ENCODE measurements at regions not wholly inside any gene's neighbourhood (a gene's known extent, or its start where the extent isn't known, plus 50 kb on each side); places are given as distances from the start of the nearest gene placed in this dataset.
A peak's percentile ranks its signal among the peaks of the same experiment; 100 is the strongest.

DNA sequence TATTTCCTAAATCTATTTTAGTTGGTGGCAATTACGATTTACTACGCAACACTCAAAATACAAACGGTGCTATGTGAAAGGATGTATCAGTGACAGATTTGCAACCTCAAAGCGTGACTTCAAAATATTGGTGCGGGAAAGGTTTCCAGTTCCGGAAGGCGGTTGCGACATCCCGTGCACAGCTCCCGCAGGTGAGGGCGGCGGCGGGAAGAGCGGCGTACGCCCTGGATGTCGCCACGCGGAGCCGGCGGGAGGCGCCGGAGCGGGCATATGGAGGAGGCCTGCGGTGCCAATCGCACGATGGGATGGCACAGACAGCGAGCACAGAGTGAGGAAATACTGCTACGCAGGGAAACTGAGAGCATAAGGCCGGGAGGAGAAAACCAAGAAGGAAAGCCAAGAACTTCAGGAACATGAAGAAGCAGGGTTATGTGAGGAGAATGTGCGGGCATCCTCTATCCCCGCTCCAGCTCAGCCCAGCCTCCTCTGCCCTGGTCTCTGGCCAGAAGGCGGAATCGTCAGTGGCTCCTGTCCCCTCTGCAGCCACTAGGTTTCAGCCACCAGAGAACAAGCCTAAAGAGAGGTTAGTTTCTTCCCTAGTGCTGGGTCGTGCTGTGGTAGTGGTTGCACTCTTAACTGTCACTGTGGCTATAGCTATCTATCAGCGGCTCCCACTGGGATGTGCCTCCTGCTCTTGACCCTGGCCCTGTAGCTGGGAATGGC, 378.1 kb upstream of the TLE4 start:
- in situ Hi-C loops (cut with MboI): no loop called here
- no peaks in the 10 kb centered on the region for H3K27me3 ChIP-seq (replicated peaks; ENCODE audit: insufficient read depth)
- no peaks in the 10 kb centered on the region; the same call in 1 of the 2 replicates for H3K9me2 ChIP-seq (ENCODE audit: insufficient read depth)
- H2AFZ ChIP-seq: no peak overlapping the region
- H4K20me1 ChIP-seq (ENCODE audit: insufficient read depth): no peaks in the 10 kb centered on the region
- no peak overlapping the region for H3K4me2 ChIP-seq (ENCODE audit: unreplicated experiment)
- H3K27ac ChIP-seq: peak overlapping the region; percentile 62
- no peaks in the 10 kb centered on the region for H3K9me3 ChIP-seq (ENCODE audit: low read depth)
- no peak for DNase-seq
- H3K4me1 ChIP-seq (ENCODE audit: insufficient read depth): peaks cover 57% of the 10 kb centered on the region
- H3K4me3 ChIP-seq: no peak overlapping the region
- TF ChIP-seq EZH2phosphoT487 (IDR thresholded peaks at IDR 0.05; ENCODE audit: insufficient read depth, low read depth) (no peak), EZH2 (IDR thresholded peaks at IDR 0.05; ENCODE audit: insufficient read depth, poor library complexity, severe bottlenecking) (no peak)
- 97% methylated on average over 36 of the region's 36 CpGs for WGBS, 2 experiments (ENCODE audit: low coverage in 1 of 2, low lambda C conversion rate in 2 of 2, missing lambda C conversion rate in 2 of 2)
- no peaks in the 10 kb centered on the region for H3K79me2 ChIP-seq (ENCODE audit: insufficient read depth)
- peaks cover 55% of the 10 kb centered on the region for H3F3A ChIP-seq (ENCODE audit: insufficient read depth)
- H3K36me3 ChIP-seq (ENCODE audit: low read depth): no peaks in the 10 kb centered on the region
- no peak overlapping the region for H3K9ac ChIP-seq

DNA sequence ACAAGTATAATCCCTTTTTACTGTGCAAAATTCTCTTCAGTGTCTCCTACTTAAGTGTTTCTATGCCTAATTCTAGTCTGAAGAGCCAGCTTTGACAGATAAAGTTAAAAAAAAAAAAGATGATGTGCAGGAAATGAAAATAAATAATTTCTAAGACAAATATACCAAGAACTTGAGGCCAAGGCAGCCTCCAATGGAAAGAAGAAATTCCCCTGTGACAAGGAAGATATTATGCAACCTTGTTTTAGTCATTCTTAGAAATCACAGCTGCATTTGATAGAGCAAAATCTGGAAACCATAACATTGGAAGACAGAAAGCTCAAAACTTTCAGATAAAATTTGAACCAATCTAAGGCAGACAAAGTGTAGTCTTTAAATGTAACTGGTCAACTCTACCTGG, 375.9 kb upstream of the TLE4 start:
- Histone ChIP-seq H3K9ac (no peak overlapping the region), H2AFZ (no peak overlapping the region), H3K4me1 (ENCODE audit: insufficient read depth) (peaks cover 41% of the 10 kb centered on the region), H4K20me1 (ENCODE audit: insufficient read depth) (no peaks in the 10 kb centered on the region), H3K4me2 (ENCODE audit: unreplicated experiment) (peak overlapping the region; percentile 36), H3K27me3 (replicated peaks; ENCODE audit: insufficient read depth) (no peaks in the 10 kb centered on the region), H3K9me3 (ENCODE audit: low read depth) (no peaks in the 10 kb centered on the region), H3K36me3 (ENCODE audit: low read depth) (no peaks in the 10 kb centered on the region), H3K79me2 (ENCODE audit: insufficient read depth) (no peaks in the 10 kb centered on the region), H3K9me2 (ENCODE audit: insufficient read depth) (no peaks in the 10 kb centered on the region; the same call in 1 of the 2 replicates), H3K27ac (peak overlapping the region; percentile 72), H3F3A (ENCODE audit: insufficient read depth) (peaks cover 39% of the 10 kb centered on the region), H3K4me3 (no peak overlapping the region)
- DNase-seq: peak; percentile 85
- in situ Hi-C loops (cut with MboI): no loop called here
- no peak for TF ChIP-seq EZH2phosphoT487 (IDR thresholded peaks at IDR 0.05; ENCODE audit: insufficient read depth, low read depth)
- no peak for TF ChIP-seq EZH2 (IDR thresholded peaks at IDR 0.05; ENCODE audit: insufficient read depth, poor library complexity, severe bottlenecking)

DNA sequence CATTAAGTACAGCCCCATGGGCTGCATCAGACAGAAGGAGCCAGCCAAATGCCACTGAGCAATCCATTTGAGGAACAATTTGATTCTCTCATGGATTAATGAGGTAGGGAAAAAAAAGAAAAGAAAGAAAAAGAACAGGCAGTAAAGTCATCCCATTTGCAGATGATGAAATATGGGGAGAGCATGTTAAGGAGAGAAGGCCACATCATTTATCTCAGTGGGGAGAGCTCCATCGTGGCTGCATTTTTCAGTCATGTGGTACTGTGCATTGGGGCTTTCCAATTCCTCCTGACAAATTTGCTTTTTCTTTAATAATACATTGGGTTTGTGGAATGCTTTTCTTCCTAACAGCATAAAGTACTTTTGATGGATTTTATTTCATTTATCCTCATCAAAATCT, 375.2 kb upstream of the TLE4 start:
- Histone ChIP-seq H3K27me3 (replicated peaks; ENCODE audit: insufficient read depth) (no peaks in the 10 kb centered on the region), H3K27ac (peak overlapping the region; percentile 72), H3K4me2 (ENCODE audit: unreplicated experiment) (peak overlapping the region; percentile 36), H3F3A (ENCODE audit: insufficient read depth) (peaks cover 43% of the 10 kb centered on the region), H3K36me3 (ENCODE audit: low read depth) (no peaks in the 10 kb centered on the region), H3K4me1 (ENCODE audit: insufficient read depth) (peaks cover 46% of the 10 kb centered on the region), H2AFZ (no peak overlapping the region), H3K9ac (0 out of 2 replicates have a peak overlapping the region, but pooled peaks have one; percentile 4), H3K9me3 (ENCODE audit: low read depth) (no peaks in the 10 kb centered on the region), H3K9me2 (ENCODE audit: insufficient read depth) (no peaks in the 10 kb centered on the region; the same call in 1 of the 2 replicates), H4K20me1 (ENCODE audit: insufficient read depth) (no peaks in the 10 kb centered on the region), H3K79me2 (ENCODE audit: insufficient read depth) (no peaks in the 10 kb centered on the region), H3K4me3 (no peak overlapping the region)
- 0 to 12% methylated on average over 1 of the region's 1 CpG for WGBS, 2 experiments (ENCODE audit: low coverage in 1 of 2, low lambda C conversion rate in 2 of 2, missing lambda C conversion rate in 2 of 2)
- TF ChIP-seq EZH2phosphoT487 (IDR thresholded peaks at IDR 0.05; ENCODE audit: insufficient read depth, low read depth) (no peak), EZH2 (IDR thresholded peaks at IDR 0.05; ENCODE audit: insufficient read depth, poor library complexity, severe bottlenecking) (no peak)
- in situ Hi-C loops (cut with MboI): no loop called here
- peak; percentile 67 for DNase-seq

DNA sequence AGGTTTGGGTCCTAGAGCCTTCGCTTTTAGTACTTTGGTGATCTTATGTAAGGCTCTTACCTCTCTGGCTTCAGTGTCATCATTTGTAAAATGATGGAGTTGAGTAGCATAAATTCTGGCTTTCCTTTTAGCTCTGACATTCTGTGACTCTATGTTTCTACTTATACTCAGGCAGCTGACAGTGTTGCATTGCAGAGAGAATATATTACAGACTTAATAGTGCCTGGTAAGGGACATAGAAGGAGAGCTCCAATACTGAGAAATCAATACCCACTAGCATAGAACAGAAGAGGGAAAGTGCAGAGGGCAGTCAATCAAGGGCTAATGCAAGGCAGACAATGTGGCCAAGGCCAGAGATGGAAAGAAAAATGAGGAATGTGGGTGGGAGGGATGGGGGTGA, 371.4 kb upstream of the TLE4 start:
- no peak overlapping the region for H3K9ac ChIP-seq
- in situ Hi-C loops (cut with MboI): no loop called here
- DNase-seq: no peak

More for the DNA sequence above, 371.4 kb upstream of the TLE4 start:
- H3K79me2 ChIP-seq (ENCODE audit: insufficient read depth): no peaks in the 10 kb centered on the region
- no peaks in the 10 kb centered on the region for H3K36me3 ChIP-seq (ENCODE audit: low read depth)
- H3K9me3 ChIP-seq (ENCODE audit: low read depth): no peaks in the 10 kb centered on the region
- H2AFZ ChIP-seq: no peak overlapping the region
- no peaks in the 10 kb centered on the region; the same call in 1 of the 2 replicates for H3K9me2 ChIP-seq (ENCODE audit: insufficient read depth)
- peaks cover 26% of the 10 kb centered on the region for H3K4me1 ChIP-seq (ENCODE audit: insufficient read depth)
- H3K27ac ChIP-seq: no peak overlapping the region
- no peak overlapping the region for H3K4me3 ChIP-seq
- H3F3A ChIP-seq (ENCODE audit: insufficient read depth): peaks cover 20% of the 10 kb centered on the region
- no peaks in the 10 kb centered on the region for H3K27me3 ChIP-seq (replicated peaks; ENCODE audit: insufficient read depth)
- no peak overlapping the region for H3K4me2 ChIP-seq (ENCODE audit: unreplicated experiment)
- 36 to 48% methylated on average over 1 of the region's 1 CpG for WGBS, 2 experiments (ENCODE audit: low coverage in 1 of 2, low lambda C conversion rate in 2 of 2, missing lambda C conversion rate in 2 of 2)
- no peaks in the 10 kb centered on the region for H4K20me1 ChIP-seq (ENCODE audit: insufficient read depth)
- TF ChIP-seq EZH2 (IDR thresholded peaks at IDR 0.05; ENCODE audit: insufficient read depth, poor library complexity, severe bottlenecking) (no peak), EZH2phosphoT487 (IDR thresholded peaks at IDR 0.05; ENCODE audit: insufficient read depth, low read depth) (no peak)

Data from GM23248 (cell line).